ENCODE measurements at regions not wholly inside any gene's neighbourhood (a gene's known extent, or its start where the extent isn't known, plus 50 kb on each side); places are given as distances from the start of the nearest gene placed in this dataset.

- Histone ChIP-seq H3K79me2 (ENCODE audit: insufficient read depth, low read length) (no peaks in the 10 kb centered on the region), H3K4me1 (ENCODE audit: insufficient read depth, low read length, severe bottlenecking) (no peaks in the 10 kb centered on the region), H3K27me3 (ENCODE audit: insufficient read depth, low read length) (no peaks in the 10 kb centered on the region), H3K4me3 (ENCODE audit: low read depth, low read length, poor library complexity, severe bottlenecking) (no peak overlapping the region), H3K9ac (ENCODE audit: low read length) (no peak overlapping the region), H4K20me1 (ENCODE audit: insufficient read depth, low read length) (no peaks in the 10 kb centered on the region), H3K9me2 (ENCODE audit: low read depth, low read length) (no peaks in the 10 kb centered on the region), H3K27ac (ENCODE audit: low read depth, low read length, poor library complexity, severe bottlenecking) (no peak overlapping the region), H3K4me2 (ENCODE audit: low read length) (no peak overlapping the region; the same call in 1 of the 2 replicates), H3K36me3 (ENCODE audit: insufficient read depth, low read length) (no peaks in the 10 kb centered on the region), H3F3A (ENCODE audit: insufficient read depth, low read length) (no peaks in the 10 kb centered on the region), H2AFZ (ENCODE audit: low read length) (no peak overlapping the region), H3K9me3 (ENCODE audit: low read length) (no peaks in the 10 kb centered on the region)
- TF ChIP-seq EZH2 (IDR thresholded peaks at IDR 0.05; ENCODE audit: borderline replicate concordance, low read length) (no peak), CTCF (IDR thresholded peaks at IDR 0.05; ENCODE audit: low read length) (no peak)
Observed at GRCh38 chr9:74303945-74304344, 193.2 kb upstream of the RORB start.

- Histone ChIP-seq H3K9me2 (ENCODE audit: low read depth, low read length) (no peaks in the 10 kb centered on the region), H3F3A (ENCODE audit: insufficient read depth, low read length) (no peaks in the 10 kb centered on the region), H3K4me1 (ENCODE audit: insufficient read depth, low read length, severe bottlenecking) (no peaks in the 10 kb centered on the region), H3K79me2 (ENCODE audit: insufficient read depth, low read length) (no peaks in the 10 kb centered on the region), H3K4me2 (ENCODE audit: low read length) (no peak overlapping the region), H3K4me3 (ENCODE audit: low read depth, low read length, poor library complexity, severe bottlenecking) (no peak overlapping the region), H3K27me3 (ENCODE audit: insufficient read depth, low read length) (no peaks in the 10 kb centered on the region), H3K9ac (ENCODE audit: low read length) (no peak overlapping the region), H3K9me3 (ENCODE audit: low read length) (no peaks in the 10 kb centered on the region), H2AFZ (ENCODE audit: low read length) (no peak overlapping the region), H4K20me1 (ENCODE audit: insufficient read depth, low read length) (no peaks in the 10 kb centered on the region), H3K27ac (ENCODE audit: low read depth, low read length, poor library complexity, severe bottlenecking) (no peak overlapping the region), H3K36me3 (ENCODE audit: insufficient read depth, low read length) (no peaks in the 10 kb centered on the region)
- no peak for TF ChIP-seq EZH2 (IDR thresholded peaks at IDR 0.05; ENCODE audit: borderline replicate concordance, low read length)
- no peak for TF ChIP-seq CTCF (IDR thresholded peaks at IDR 0.05; ENCODE audit: low read length)
Observed at GRCh38 chr9:74304598-74304997, 192.5 kb upstream of the RORB start.

GRCh38 chr9:74309654-74310053 lies 187.5 kb upstream of the RORB start:
- no peak overlapping the region for H3K27ac ChIP-seq (ENCODE audit: low read depth, low read length, poor library complexity, severe bottlenecking)
- no peak overlapping the region for H3K4me2 ChIP-seq (ENCODE audit: low read length)
- no peaks in the 10 kb centered on the region for H3K9me2 ChIP-seq (ENCODE audit: low read depth, low read length)
- no peaks in the 10 kb centered on the region for H4K20me1 ChIP-seq (ENCODE audit: insufficient read depth, low read length)
- no peak overlapping the region for H3K9ac ChIP-seq (ENCODE audit: low read length)
- H3K36me3 ChIP-seq (ENCODE audit: insufficient read depth, low read length), result no peaks in the 10 kb centered on the region
- H3K27me3 ChIP-seq (ENCODE audit: insufficient read depth, low read length), result no peaks in the 10 kb centered on the region
- H3K4me1 ChIP-seq (ENCODE audit: insufficient read depth, low read length, severe bottlenecking), result no peaks in the 10 kb centered on the region
- H3K79me2 ChIP-seq (ENCODE audit: insufficient read depth, low read length), result no peaks in the 10 kb centered on the region
- H2AFZ ChIP-seq (ENCODE audit: low read length), result no peak overlapping the region
- H3K4me3 ChIP-seq (ENCODE audit: low read depth, low read length, poor library complexity, severe bottlenecking), result no peak overlapping the region
- TF ChIP-seq EZH2 (IDR thresholded peaks at IDR 0.05; ENCODE audit: borderline replicate concordance, low read length) (no peak), CTCF (IDR thresholded peaks at IDR 0.05; ENCODE audit: low read length) (peak; percentile 13; the same call in 1 of the 2 replicates)
- no peaks in the 10 kb centered on the region for H3K9me3 ChIP-seq (ENCODE audit: low read length)
- no peaks in the 10 kb centered on the region for H3F3A ChIP-seq (ENCODE audit: insufficient read depth, low read length)
